SK-N-SH (cell line): ENCODE measurements at regions not wholly inside any gene's neighbourhood (a gene's known extent, or its start where the extent isn't known, plus 50 kb on each side); places are given as distances from the start of the nearest gene placed in this dataset.

Source experiments
- CTCF ChIA-PET: fragments of 300-600, 350-600 bp; formaldehyde crosslinking; extraction: SDS; loops from one replicate; lab custom pipeline; 2021; lab: Yijun Ruan, JAX
- POLR2A ChIA-PET: fragments of 350-600 bp; sonication (Branson Sonifier 250); formaldehyde crosslinking; extraction: SDS; loops from one replicate; lab custom pipeline; 2020; ENCODE audit warnings: antibody characterized with exemption, inconsistent platforms; lab: Yijun Ruan, JAX
- DNase-seq: peaks from one replicate; pipeline ENCODE4 v3.0.0; 2012
- H2AFZ ChIP-seq: fragments of 200-600 bp; sonication (generic); 2 replicates; pipeline ENCODE4 v1.8.1; 2016; ENCODE audit warnings: antibody characterized with exemption, mild to moderate bottlenecking, low read depth
- H3F3A ChIP-seq: fragments of 200-600 bp; sonication (generic); replicated peaks from 2 replicates; pipeline ENCODE3; 2016; ENCODE audit warnings: antibody characterized with exemption, mild to moderate bottlenecking; ENCODE audit not compliant: insufficient read depth
- H3K27ac ChIP-seq, 2 experiments: fragments of 200-500 bp in 1 of 2; fragments of 200-600 bp in 1 of 2; sonication (Bioruptor generic) in 1 of 2; sonication (generic), shearing (Covaris generic) in 1 of 2; 2 replicates each; pipeline versions ENCODE4 v1.5.1 to v1.6.1; 2014 to 2016; ENCODE audit warnings: low read depth in 2 of 2, inconsistent platforms in 1 of 2, low read length in 1 of 2, mild to moderate bottlenecking in 1 of 2, mixed read lengths in 1 of 2
- H3K27me3 ChIP-seq: fragments of 200-600 bp; sonication (generic), shearing (Covaris generic); 2 replicates; pipeline ENCODE4 v1.6.1; 2016; ENCODE audit warnings: mixed run types; ENCODE audit not compliant: insufficient read depth
- H3K36me3 ChIP-seq, 2 experiments: fragments of 200-500 bp in 1 of 2; fragments of 200-600 bp in 1 of 2; sonication (Bioruptor generic) in 1 of 2; sonication (generic) in 1 of 2; replicated peaks in 1 of 2; 2 replicates each; pipeline versions ENCODE3 to v1.5.1; 2014 to 2016; ENCODE audit warnings: low read length in 1 of 2, mild to moderate bottlenecking in 1 of 2; ENCODE audit not compliant: insufficient read depth in 2 of 2, control insufficient read depth in 1 of 2
- H3K4me1 ChIP-seq, 2 experiments: fragments of 200-500 bp in 1 of 2; fragments of 200-600 bp in 1 of 2; sonication (Bioruptor generic) in 1 of 2; sonication (generic), shearing (Covaris generic) in 1 of 2; 2 replicates each; pipeline versions ENCODE4 v1.5.1 to v1.6.1; 2014 to 2016; ENCODE audit warnings: low read depth in 1 of 2, low read length in 1 of 2, mixed run types in 1 of 2; ENCODE audit not compliant: insufficient read depth in 2 of 2, control insufficient read depth in 1 of 2
- H3K4me2 ChIP-seq: fragments of 200-600 bp; sonication (generic), shearing (Covaris generic); 2 replicates; pipeline ENCODE4 v1.6.1; 2017; ENCODE audit warnings: mixed run types
- H3K4me3 ChIP-seq, 2 experiments: fragments of 200-500 bp in 1 of 2; fragments of 200-600 bp in 1 of 2; sonication (Bioruptor generic) in 1 of 2; sonication (generic), shearing (Covaris generic) in 1 of 2; 2 replicates each; pipeline versions ENCODE4 v1.5.1 to v1.8.1; 2014 to 2016; ENCODE audit warnings: low read depth in 2 of 2, inconsistent platforms in 1 of 2, low read length in 1 of 2, mild to moderate bottlenecking in 1 of 2, mixed read lengths in 1 of 2, moderate library complexity in 1 of 2
- H3K79me2 ChIP-seq: fragments of 200-600 bp; sonication (generic); 2 replicates; pipeline ENCODE4 v1.8.1; 2017; ENCODE audit warnings: mild to moderate bottlenecking; ENCODE audit not compliant: insufficient read depth
- H3K9ac ChIP-seq: fragments of 200-600 bp; sonication (generic); 2 replicates; pipeline ENCODE4 v1.6.1; 2017; ENCODE audit warnings: mixed run types
- H3K9me2 ChIP-seq: fragments of 200-600 bp; sonication (generic); 2 replicates; pipeline ENCODE4 v1.6.1; 2017; ENCODE audit warnings: mixed run types
- H3K9me3 ChIP-seq: fragments of 200-600 bp; sonication (generic); 2 replicates; pipeline ENCODE4 v1.6.1; 2017; ENCODE audit warnings: mixed run types, mild to moderate bottlenecking, moderate library complexity
- H4K20me1 ChIP-seq: fragments of 200-600 bp; sonication (generic); 2 replicates; pipeline ENCODE4 v1.6.1; 2017; ENCODE audit warnings: mild to moderate bottlenecking, mixed run types; ENCODE audit not compliant: insufficient read depth
- CHD2 ChIP-seq: fragments of 150-350 bp; IDR thresholded peaks from 2 replicates; pipeline ENCODE4 v1.6.1; 2018; ENCODE audit warnings: low read length; ENCODE audit not compliant: partially characterized antibody
- CTCF ChIP-seq: fragments of 200-600 bp; sonication (generic); IDR thresholded peaks from 2 replicates; pipeline ENCODE4 v1.6.1; 2017; ENCODE audit warnings: antibody characterized with exemption, mild to moderate bottlenecking, moderate library complexity
- ELF1 ChIP-seq: IDR thresholded peaks from 2 replicates; pipeline ENCODE4 v1.4.0; 2012
- EZH2phosphoT487 ChIP-seq: fragments of 200-600 bp; sonication (generic); IDR thresholded peaks from 2 replicates; pipeline ENCODE4 v1.6.1; 2017; ENCODE audit warnings: low read depth, mixed run types, mild to moderate bottlenecking, antibody characterized with exemption, moderate library complexity, borderline replicate concordance
- FOSL2 ChIP-seq: IDR thresholded peaks from 2 replicates; pipeline ENCODE4 v1.4.0; 2012; ENCODE audit warnings: low read depth, mild to moderate bottlenecking, moderate library complexity, borderline replicate concordance
- FOXJ3 ChIP-seq: sonication (generic); formaldehyde crosslinking; IDR thresholded peaks from 2 replicates; pipeline ENCODE4 v1.5.1; 2020; ENCODE audit warnings: mild to moderate bottlenecking, missing genetic modification reagents
- FOXM1 ChIP-seq: IDR thresholded peaks from 2 replicates; pipeline ENCODE4 v1.4.0; 2012; ENCODE audit warnings: low read depth, mild to moderate bottlenecking
- GABPA ChIP-seq: IDR thresholded peaks from 2 replicates; pipeline ENCODE4 v1.4.0; 2012; ENCODE audit warnings: low read depth, mild to moderate bottlenecking
- GATA2 ChIP-seq: sonication (generic); formaldehyde crosslinking; IDR thresholded peaks from 2 replicates; pipeline ENCODE4 v1.5.0; 2020; ENCODE audit warnings: mild to moderate bottlenecking, missing genetic modification reagents
- JUND ChIP-seq: IDR thresholded peaks from 2 replicates; pipeline ENCODE4 v1.4.0; 2012
- MEF2A ChIP-seq: IDR thresholded peaks from 2 replicates; pipeline ENCODE4 v1.4.0; 2012; ENCODE audit warnings: low read depth, borderline replicate concordance
- MXI1 ChIP-seq: IDR thresholded peaks from 2 replicates; pipeline ENCODE4 v1.6.1; 2012; ENCODE audit warnings: mild to moderate bottlenecking, low read depth, low read length, improper control_type of control experiment
- NFIC ChIP-seq: IDR thresholded peaks from 2 replicates; pipeline ENCODE4 v1.4.0; 2012; ENCODE audit warnings: borderline replicate concordance
- NRF1 ChIP-seq: IDR thresholded peaks from 2 replicates; pipeline ENCODE4 v1.6.1; 2012; ENCODE audit warnings: low read depth, mild to moderate bottlenecking, low read length
- PBX3 ChIP-seq: IDR thresholded peaks from 2 replicates; pipeline ENCODE4; 2012
- RCOR1 ChIP-seq: fragments of 150-350 bp; IDR thresholded peaks from 2 replicates; pipeline ENCODE4 v1.6.1; 2017; ENCODE audit warnings: antibody characterized with exemption, low read length
- RFX5 ChIP-seq: IDR thresholded peaks from 2 replicates; pipeline ENCODE4 v1.6.1; 2012; ENCODE audit warnings: mild to moderate bottlenecking, improper control_type of control experiment, low read length
- SIN3A ChIP-seq: IDR thresholded peaks from 2 replicates; pipeline ENCODE4 v1.6.1; 2012; ENCODE audit warnings: low read depth, mild to moderate bottlenecking, low read length, moderate library complexity, borderline replicate concordance
- SMC3 ChIP-seq: IDR thresholded peaks from 2 replicates; pipeline ENCODE4 v1.6.1; 2012; ENCODE audit warnings: low read depth, low read length, improper control_type of control experiment
- TAF1 ChIP-seq: IDR thresholded peaks from 2 replicates; pipeline ENCODE4 v1.6.1; 2012; ENCODE audit warnings: low read depth, mild to moderate bottlenecking, low read length, moderate library complexity, borderline replicate concordance
- TEAD4 ChIP-seq: IDR thresholded peaks from 2 replicates; pipeline ENCODE4 v1.4.0; 2012; ENCODE audit warnings: mild to moderate bottlenecking, borderline replicate concordance; ENCODE audit not compliant: insufficient read depth
- USF2 ChIP-seq: fragments of 150-350 bp; IDR thresholded peaks from 2 replicates; pipeline ENCODE4 v1.6.1; 2017; ENCODE audit warnings: antibody characterized with exemption, low read length, low read depth, borderline replicate concordance
- ZBTB33 ChIP-seq: IDR thresholded peaks from 2 replicates; pipeline ENCODE4 v1.4.0; 2012; ENCODE audit warnings: low read depth, borderline replicate concordance
- WGBS: methylation state at CpG from one replicate; pipeline ENCODE4 v1.1.6; 2017; ENCODE audit warnings: low lambda C conversion rate; 5-methylcytosine and 5-hydroxymethylcytosine counted together

- TF ChIP-seq ZBTB33 (no peak), GABPA (no peak), CHD2 (no peak), SIN3A (no peak), CTCF (no peak), SMC3 (no peak), MEF2A (no peak), FOXM1 (no peak), TEAD4 (no peak)
Observed at GRCh38 chr6:9236443-9236842, 801.1 kb upstream of the SLC35B3 start (continued).

GRCh38 chr6:9233686-9234085, 798.3 kb upstream of the SLC35B3 start:
- H2AFZ ChIP-seq = no peak overlapping the region
- WGBS = 50% methylated on average over 1 of the region's 1 CpG
- H3K27me3 ChIP-seq = no peaks in the 10 kb centered on the region
- DNase-seq = no peak
- no peaks in the 10 kb centered on the region for H3K9me3 ChIP-seq
- no peaks in the 10 kb centered on the region for H3K9me2 ChIP-seq
- H3K9ac ChIP-seq = no peak overlapping the region
- no peaks in the 10 kb centered on the region; a peak in 1 of 4 replicates for H3K4me1 ChIP-seq
- no peaks in the 10 kb centered on the region for H3K36me3 ChIP-seq
- TF ChIP-seq RFX5 (no peak), NFIC (no peak), NRF1 (no peak), FOXJ3 (no peak), JUND (no peak), FOSL2 (no peak), MXI1 (no peak), MEF2A (no peak), SIN3A (no peak), USF2 (no peak), EZH2phosphoT487 (no peak), RCOR1 (no peak), GABPA (no peak), ELF1 (no peak), GATA2 (CRISPR knock-in tag) (no peak), PBX3 (no peak), TAF1 (no peak), FOXM1 (no peak)
- TF ChIP-seq, all 33 proteins: peak for 0
- no peaks in the 10 kb centered on the region for H3K79me2 ChIP-seq
- no peaks in the 10 kb centered on the region for H4K20me1 ChIP-seq
- H3K4me2 ChIP-seq = no peak overlapping the region
- H3F3A ChIP-seq = no peaks in the 10 kb centered on the region
- H3K27ac ChIP-seq = no peak overlapping the region
- ChIA-PET POLR2A (no interaction called here), CTCF (no interaction called here)
- no peak overlapping the region for H3K4me3 ChIP-seq
